Urinary bladder (tissue), 3 donors: ENCODE measurements at regions not wholly inside any gene's neighbourhood (a gene's known extent, or its start where the extent isn't known, plus 50 kb on each side); places are given as distances from the start of the nearest gene placed in this dataset.

Source experiments
- DNase-seq: peaks from one replicate; pipeline ENCODE4 v3.0.0-alpha.2; 2015; ENCODE audit errors: extremely low spot score
- H3K27ac ChIP-seq: one replicate; pipeline ENCODE4 v1.5.1; 2013; ENCODE audit warnings: low read depth, mild to moderate bottlenecking, moderate library complexity
- H3K36me3 ChIP-seq: one replicate; pipeline ENCODE4 v1.6.1; 2013; ENCODE audit warnings: mild to moderate bottlenecking, moderate library complexity; ENCODE audit not compliant: insufficient read depth
- H3K4me1 ChIP-seq: one replicate; pipeline ENCODE4 v1.6.1; 2013; ENCODE audit warnings: mild to moderate bottlenecking, moderate library complexity; ENCODE audit not compliant: insufficient read depth
- H3K4me3 ChIP-seq: one replicate; pipeline ENCODE4 v1.5.1; 2013; ENCODE audit warnings: low read depth, low read length
- WGBS: extraction: QIAGEN DNeasy Blood & Tissue Kit; methylation state at CpG from one replicate; pipeline ENCODE4 v1.1.7; 2013; 5-methylcytosine and 5-hydroxymethylcytosine counted together
- donor health status: healthy with polysubstance abuse.
- donor health status: healthy.

GRCh38 chr11:11220786-11221185 lies 132.3 kb downstream of the CSNK2A3 start:
- Histone ChIP-seq H3K36me3 (no peaks in the 10 kb centered on the region), H3K4me1 (no peaks in the 10 kb centered on the region), H3K4me3 (no peak overlapping the region), H3K27ac (no peak overlapping the region)
- 88% methylated on average over 9 of the region's 9 CpGs for WGBS
- DNase-seq, result no peak

- Histone ChIP-seq H3K27ac (no peak overlapping the region), H3K4me1 (no peaks in the 10 kb centered on the region), H3K4me3 (no peak overlapping the region), H3K36me3 (no peaks in the 10 kb centered on the region)
- DNase-seq, result no peak
- WGBS, result 63% methylated on average over 3 of the region's 3 CpGs
Observed at GRCh38 chr11:11218629-11218986, 134.4 kb downstream of the CSNK2A3 start.

GRCh38 chr11:11217929-11218628 lies 135.0 kb downstream of the CSNK2A3 start:
- no peaks in the 10 kb centered on the region for H3K4me1 ChIP-seq
- no peak for DNase-seq
- whole genome bisulfite sequencing, result 80% methylated on average over 5 of the region's 5 CpGs
- H3K27ac ChIP-seq, result no peak overlapping the region
- no peak overlapping the region for H3K4me3 ChIP-seq
- no peaks in the 10 kb centered on the region for H3K36me3 ChIP-seq

GRCh38 chr11:11217289-11217928 lies 135.6 kb downstream of the CSNK2A3 start:
- Histone ChIP-seq H3K36me3 (no peaks in the 10 kb centered on the region), H3K4me3 (no peak overlapping the region), H3K4me1 (no peaks in the 10 kb centered on the region), H3K27ac (no peak overlapping the region)
- WGBS, result 94% methylated on average over 9 of the region's 9 CpGs
- no peak for DNase-seq

- no peak for DNase-seq
- Histone ChIP-seq H3K36me3 (no peaks in the 10 kb centered on the region), H3K27ac (no peak overlapping the region), H3K4me1 (no peaks in the 10 kb centered on the region), H3K4me3 (no peak overlapping the region)
- 89% methylated on average over 3 of the region's 3 CpGs for WGBS
Observed at GRCh38 chr11:11215944-11216343, 137.1 kb downstream of the CSNK2A3 start.

- Histone ChIP-seq H3K36me3 (no peaks in the 10 kb centered on the region), H3K4me3 (no peak overlapping the region), H3K4me1 (no peaks in the 10 kb centered on the region), H3K27ac (no peak overlapping the region)
- WGBS, result 94% methylated on average over 5 of the region's 5 CpGs
- no peak for DNase-seq
Observed at GRCh38 chr11:11215058-11215815, 137.8 kb downstream of the CSNK2A3 start.

GRCh38 chr11:11213117-11213516 lies 139.9 kb downstream of the CSNK2A3 start:
- 86% methylated on average over 4 of the region's 4 CpGs for WGBS
- no peak overlapping the region for H3K4me3 ChIP-seq
- no peaks in the 10 kb centered on the region for H3K4me1 ChIP-seq
- no peak overlapping the region for H3K27ac ChIP-seq
- no peak for DNase-seq
- H3K36me3 ChIP-seq, result no peaks in the 10 kb centered on the region

- Histone ChIP-seq H3K27ac (no peak overlapping the region), H3K4me1 (no peaks in the 10 kb centered on the region), H3K4me3 (no peak overlapping the region), H3K36me3 (no peaks in the 10 kb centered on the region)
- no peak for DNase-seq
Observed at GRCh38 chr11:11211888-11212287, 141.2 kb downstream of the CSNK2A3 start.

GRCh38 chr11:11211186-11211585 lies 141.9 kb downstream of the CSNK2A3 start:
- Histone ChIP-seq H3K27ac (no peak overlapping the region), H3K36me3 (no peaks in the 10 kb centered on the region), H3K4me3 (no peak overlapping the region), H3K4me1 (no peaks in the 10 kb centered on the region)
- no peak for DNase-seq
- WGBS, result 51% methylated on average over 7 of the region's 7 CpGs

- no peak for DNase-seq
- no peaks in the 10 kb centered on the region for H3K4me1 ChIP-seq
- no peak overlapping the region for H3K4me3 ChIP-seq
- no peaks in the 10 kb centered on the region for H3K36me3 ChIP-seq
- no peak overlapping the region for H3K27ac ChIP-seq
- 94% methylated on average over 3 of the region's 3 CpGs for WGBS
Observed at GRCh38 chr11:11210446-11210845, 142.6 kb downstream of the CSNK2A3 start.

GRCh38 chr11:11209967-11210366 lies 143.1 kb downstream of the CSNK2A3 start:
- Histone ChIP-seq H3K4me1 (no peaks in the 10 kb centered on the region), H3K36me3 (no peaks in the 10 kb centered on the region), H3K4me3 (no peak overlapping the region), H3K27ac (no peak overlapping the region)
- WGBS, result 97% methylated on average over 2 of the region's 2 CpGs
- no peak for DNase-seq

- WGBS, result 88% methylated on average over 4 of the region's 4 CpGs
- no peaks in the 10 kb centered on the region for H3K4me1 ChIP-seq
- no peak overlapping the region for H3K27ac ChIP-seq
- DNase-seq, result no peak
- no peaks in the 10 kb centered on the region for H3K36me3 ChIP-seq
- H3K4me3 ChIP-seq, result no peak overlapping the region
Observed at GRCh38 chr11:11208994-11209393, 144.1 kb downstream of the CSNK2A3 start.

GRCh38 chr11:11207428-11207827 lies 145.6 kb downstream of the CSNK2A3 start:
- WGBS, result 75% methylated on average over 3 of the region's 3 CpGs
- no peak for DNase-seq
- H3K4me3 ChIP-seq, result no peak overlapping the region

GRCh38 chr11:11206484-11206883 lies 146.6 kb downstream of the CSNK2A3 start:
- H3K36me3 ChIP-seq, result no peaks in the 10 kb centered on the region
- no peak for DNase-seq
- 88% methylated on average over 7 of the region's 7 CpGs for WGBS

More at GRCh38 chr11:11207428-11207827, 145.6 kb downstream of the CSNK2A3 start:
- no peaks in the 10 kb centered on the region for H3K36me3 ChIP-seq
- H3K4me1 ChIP-seq, result no peaks in the 10 kb centered on the region
- H3K27ac ChIP-seq, result no peak overlapping the region

More at GRCh38 chr11:11206484-11206883, 146.6 kb downstream of the CSNK2A3 start:
- Histone ChIP-seq H3K27ac (no peak overlapping the region), H3K4me1 (no peaks in the 10 kb centered on the region), H3K4me3 (no peak overlapping the region)
